ENCODE measurements at regions not wholly inside any gene's neighbourhood (a gene's known extent, or its start where the extent isn't known, plus 50 kb on each side); places are given as distances from the start of the nearest gene placed in this dataset.

GRCh38 chr16:49055291-49055690 lies 226.3 kb downstream of the CBLN1 start:
- TF ChIP-seq CTCF (IDR thresholded peaks at IDR 0.05) (no peak), POLR2A (IDR thresholded peaks at IDR 0.05) (no peak)
